ENCODE measurements at regions not wholly inside any gene's neighbourhood (a gene's known extent, or its start where the extent isn't known, plus 50 kb on each side); places are given as distances from the start of the nearest gene placed in this dataset.
"Not testable (repeated sequence)": the region's sequence is repeated elsewhere in the genome, so short reads cannot be mapped to it uniquely, and the experiment has no call there.

- DNase-seq (ENCODE audit: low read depth) = no peak
These were observed 80.0 kb downstream of the METRNL start for GRCh38 chr17:83159204-83160049.

- DNase-seq (ENCODE audit: low read depth) = no peak
These were observed 81.3 kb downstream of the METRNL start for GRCh38 chr17:83160443-83161297.

- DNase-seq (ENCODE audit: low read depth) = no peak
These were observed 82.1 kb downstream of the METRNL start for GRCh38 chr17:83161298-83162034.

- DNase-seq (ENCODE audit: low read depth) = no peak
These were observed 82.8 kb downstream of the METRNL start for GRCh38 chr17:83162035-83162745.

GRCh38 chr17:83164490-83164889 lies 85.1 kb downstream of the METRNL start:
- DNase-seq (ENCODE audit: low read depth) = no peak

GRCh38 chr17:83170571-83171260 lies 91.3 kb downstream of the METRNL start:
- no peak for DNase-seq (ENCODE audit: low read depth)

- no peak for DNase-seq (ENCODE audit: low read depth)
These were observed 92.3 kb downstream of the METRNL start for GRCh38 chr17:83171661-83172060.

GRCh38 chr17:83172099-83172498 lies 92.7 kb downstream of the METRNL start:
- DNase-seq (ENCODE audit: low read depth) = not testable (repeated sequence)

- not testable (repeated sequence) for DNase-seq (ENCODE audit: low read depth)
These were observed 93.2 kb downstream of the METRNL start for GRCh38 chr17:83172646-83173045.

GRCh38 chr17:83173180-83173913 lies 93.9 kb downstream of the METRNL start:
- DNase-seq (ENCODE audit: low read depth) = not testable (repeated sequence)

GRCh38 chr17:83173914-83174361 lies 94.5 kb downstream of the METRNL start:
- no peak for DNase-seq (ENCODE audit: low read depth)

GRCh38 chr17:83174362-83175118 lies 95.1 kb downstream of the METRNL start:
- no peak for DNase-seq (ENCODE audit: low read depth)

- DNase-seq (ENCODE audit: low read depth) = no peak
These were observed 95.9 kb downstream of the METRNL start for GRCh38 chr17:83175119-83175821.

- no peak for DNase-seq (ENCODE audit: low read depth)
These were observed 96.6 kb downstream of the METRNL start for GRCh38 chr17:83175822-83176622.

- DNase-seq (ENCODE audit: low read depth) = no peak
These were observed 97.5 kb downstream of the METRNL start for GRCh38 chr17:83176623-83177583.

- no peak for DNase-seq (ENCODE audit: low read depth)
These were observed 98.5 kb downstream of the METRNL start for GRCh38 chr17:83177611-83178532.
